CD4-positive, alpha-beta T cell (primary cell): ENCODE measurements at regions not wholly inside any gene's neighbourhood (a gene's known extent, or its start where the extent isn't known, plus 50 kb on each side); places are given as distances from the start of the nearest gene placed in this dataset.

Source experiments
- ATAC-seq: fragments of 200-7000 bp; cut with Tn5 transposase; one replicate; pipeline ENCODE4 v1.10.0; 2022; ENCODE audit warnings: mild to moderate bottlenecking; ENCODE audit not compliant: poor library complexity
- CTCF ChIA-PET: fragments of 350-600 bp; sonication (Branson Sonifier 250); formaldehyde crosslinking; loops from one replicate; lab custom pipeline; 2021; ENCODE audit warnings: antibody characterized with exemption, inconsistent platforms; lab: Charles Lee
- POLR2A ChIA-PET: fragments of 350-600 bp; sonication (Branson Sonifier 250); formaldehyde crosslinking; loops from one replicate; lab custom pipeline; 2021; ENCODE audit warnings: antibody characterized with exemption, inconsistent platforms; lab: Charles Lee
- DNase-seq, 14 experiments: peaks; one replicate each; pipeline ENCODE4 v3.0.0-alpha.2; 2013 to 2020; ENCODE audit warnings: mixed read lengths in 2 of 14
- H3K27ac ChIP-seq, 2 donors: one replicate each; pipeline versions ENCODE4 v1.5.1 to v1.7.0; 2013; ENCODE audit warnings: low read length in 2 of 2, low read depth in 1 of 2, mild to moderate bottlenecking in 1 of 2
- H3K27me3 ChIP-seq, 2 experiments: 1 replicate in 1 of 2; 2 replicates in 1 of 2; pipeline versions ENCODE4 v1.6.1 to v1.7.0; 2013; ENCODE audit warnings: low read length in 2 of 2, control low read depth in 1 of 2, mild to moderate bottlenecking in 1 of 2, moderate library complexity in 1 of 2; ENCODE audit not compliant: insufficient read depth in 2 of 2, control insufficient read depth in 1 of 2
- H3K36me3 ChIP-seq: one replicate; pipeline ENCODE4 v1.6.1; 2013; ENCODE audit warnings: low read length, control low read depth; ENCODE audit not compliant: insufficient read depth
- H3K4me1 ChIP-seq: one replicate; pipeline ENCODE4 v1.6.1; 2013; ENCODE audit warnings: low read length, control low read depth; ENCODE audit not compliant: insufficient read depth
- H3K4me3 ChIP-seq: one replicate; pipeline ENCODE4 v1.5.1; 2013; ENCODE audit warnings: mild to moderate bottlenecking, low read length, moderate library complexity
- H3K9me3 ChIP-seq, 2 experiments: 1 replicate in 1 of 2; 2 replicates in 1 of 2; pipeline versions ENCODE4 v1.6.1 to v1.7.0; 2013; ENCODE audit warnings: low read length in 2 of 2, mild to moderate bottlenecking in 2 of 2, control low read depth in 1 of 2, moderate library complexity in 1 of 2; ENCODE audit not compliant: control insufficient read depth in 1 of 2, insufficient read depth in 1 of 2
- H3K27ac Mint-ChIP-seq: one replicate; pipeline ENCODE4 v1.8.0; 2020; ENCODE audit warnings: mixed read lengths
- H3K27me3 Mint-ChIP-seq: one replicate; pipeline ENCODE4 v1.8.0; 2021; ENCODE audit warnings: mixed read lengths
- H3K36me3 Mint-ChIP-seq: one replicate; pipeline ENCODE4 v1.8.0; 2021; ENCODE audit warnings: low read depth, mixed read lengths
- H3K4me1 Mint-ChIP-seq: one replicate; pipeline ENCODE4 v1.8.0; 2021; ENCODE audit warnings: low read depth, mixed read lengths
- H3K4me3 Mint-ChIP-seq: one replicate; pipeline ENCODE4 v1.8.0; 2020; ENCODE audit warnings: mild to moderate bottlenecking, mixed read lengths
- H3K9me3 Mint-ChIP-seq: one replicate; pipeline ENCODE4 v1.8.0; 2020; ENCODE audit warnings: mixed read lengths
- intact Hi-C, 2 experiments: fragments of 100-400 bp; cut with DNase I in 1 of 2; cut with micrococcal nuclease in 1 of 2; formaldehyde crosslinking; loops; one replicate each; pipeline versions ENCODE4 v1.15.1 to v1.9.0; 2023 to 2025; cut with DNase I, micrococcal nuclease
- TF ChIP-seq, protein P1 (sequence below): fragments of 200-600 bp; IDR thresholded peaks from one replicate; pipeline ENCODE4 v1.8.0; 2022; ENCODE audit warnings: antibody characterized with exemption, mild to moderate bottlenecking

DNA sequence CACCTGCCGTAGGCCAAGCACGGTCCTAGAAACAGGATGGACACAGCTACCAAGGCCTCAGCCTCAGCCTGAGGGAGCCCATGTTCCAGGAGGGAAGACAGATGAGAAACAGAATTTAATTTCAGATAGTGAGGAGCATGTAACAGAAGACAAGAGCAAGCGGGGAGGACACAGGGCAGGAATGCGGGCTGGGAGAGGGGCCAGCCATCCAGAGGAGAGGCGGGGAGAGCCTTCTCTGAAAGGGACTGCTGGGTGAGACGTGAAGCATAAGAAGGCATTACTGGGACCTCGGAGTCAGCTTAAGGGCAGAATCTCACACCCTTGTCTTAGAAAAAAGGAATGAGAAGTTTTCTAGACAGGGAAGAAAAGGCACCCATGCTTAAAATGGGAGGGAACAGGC lies 271.7 kb upstream of the NSMCE3 start:
- H3K9me3 Mint-ChIP-seq, result peaks cover 9% of the 10 kb centered on the region
- no peak overlapping the region for H3K27ac Mint-ChIP-seq
- peaks cover 36% of the 10 kb centered on the region for H3K27me3 Mint-ChIP-seq
- no peaks in the 10 kb centered on the region for H3K36me3 Mint-ChIP-seq
- Histone ChIP-seq H3K9me3 (peaks cover 5 to 11% of the 10 kb centered on the region in 2 experiments), H3K4me3 (no peak overlapping the region), H3K27ac (no peak overlapping the region), H3K36me3 (no peaks in the 10 kb centered on the region), H3K4me1 (no peaks in the 10 kb centered on the region), H3K27me3 (no peaks in the 10 kb centered on the region)
- intact Hi-C loops, result no loop called here
- ATAC-seq (no peak), DNase-seq (no peak)
- ChIA-PET POLR2A (no interaction called here), CTCF (no interaction called here)
- TF ChIP-seq, protein P1, sequence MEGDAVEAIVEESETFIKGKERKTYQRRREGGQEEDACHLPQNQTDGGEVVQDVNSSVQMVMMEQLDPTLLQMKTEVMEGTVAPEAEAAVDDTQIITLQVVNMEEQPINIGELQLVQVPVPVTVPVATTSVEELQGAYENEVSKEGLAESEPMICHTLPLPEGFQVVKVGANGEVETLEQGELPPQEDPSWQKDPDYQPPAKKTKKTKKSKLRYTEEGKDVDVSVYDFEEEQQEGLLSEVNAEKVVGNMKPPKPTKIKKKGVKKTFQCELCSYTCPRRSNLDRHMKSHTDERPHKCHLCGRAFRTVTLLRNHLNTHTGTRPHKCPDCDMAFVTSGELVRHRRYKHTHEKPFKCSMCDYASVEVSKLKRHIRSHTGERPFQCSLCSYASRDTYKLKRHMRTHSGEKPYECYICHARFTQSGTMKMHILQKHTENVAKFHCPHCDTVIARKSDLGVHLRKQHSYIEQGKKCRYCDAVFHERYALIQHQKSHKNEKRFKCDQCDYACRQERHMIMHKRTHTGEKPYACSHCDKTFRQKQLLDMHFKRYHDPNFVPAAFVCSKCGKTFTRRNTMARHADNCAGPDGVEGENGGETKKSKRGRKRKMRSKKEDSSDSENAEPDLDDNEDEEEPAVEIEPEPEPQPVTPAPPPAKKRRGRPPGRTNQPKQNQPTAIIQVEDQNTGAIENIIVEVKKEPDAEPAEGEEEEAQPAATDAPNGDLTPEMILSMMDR, result no peak
- no peak overlapping the region for H3K4me3 Mint-ChIP-seq
- no peaks in the 10 kb centered on the region for H3K4me1 Mint-ChIP-seq

DNA sequence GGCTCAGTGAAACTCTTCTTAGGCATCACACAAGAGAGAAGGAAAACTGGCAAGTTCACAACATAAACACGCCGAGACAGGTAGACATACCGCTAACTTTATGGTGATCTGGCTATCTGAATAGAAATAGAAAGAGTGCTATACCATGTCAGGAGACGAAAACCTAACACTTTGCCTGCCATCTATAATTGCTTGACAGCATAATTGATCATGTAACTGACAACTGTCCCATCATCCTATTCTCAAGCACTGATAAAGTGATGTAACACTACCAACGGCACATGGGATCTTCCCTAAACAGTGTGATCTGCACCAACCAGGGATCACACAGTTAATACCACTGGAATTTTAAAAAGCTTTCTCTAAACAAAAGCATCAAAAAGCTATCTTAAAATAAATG lies 270.9 kb upstream of the NSMCE3 start:
- Histone ChIP-seq H3K4me3 (no peak overlapping the region), H3K27me3 (no peaks in the 10 kb centered on the region), H3K36me3 (no peaks in the 10 kb centered on the region), H3K27ac (no peak overlapping the region), H3K9me3 (peaks cover 0 to 10% of the 10 kb centered on the region in 2 experiments), H3K4me1 (no peaks in the 10 kb centered on the region)
- Mint-ChIP-seq H3K9me3 (peaks cover 2% of the 10 kb centered on the region), H3K27ac (no peak overlapping the region), H3K4me1 (no peaks in the 10 kb centered on the region), H3K4me3 (no peak overlapping the region), H3K36me3 (no peaks in the 10 kb centered on the region), H3K27me3 (peaks cover 36% of the 10 kb centered on the region)
- intact Hi-C loops, result no loop called here
- TF ChIP-seq, protein P1, result no peak
- ChIA-PET POLR2A (no interaction called here), CTCF (no interaction called here)
- DNase-seq, result no peak
- no peak for ATAC-seq

DNA sequence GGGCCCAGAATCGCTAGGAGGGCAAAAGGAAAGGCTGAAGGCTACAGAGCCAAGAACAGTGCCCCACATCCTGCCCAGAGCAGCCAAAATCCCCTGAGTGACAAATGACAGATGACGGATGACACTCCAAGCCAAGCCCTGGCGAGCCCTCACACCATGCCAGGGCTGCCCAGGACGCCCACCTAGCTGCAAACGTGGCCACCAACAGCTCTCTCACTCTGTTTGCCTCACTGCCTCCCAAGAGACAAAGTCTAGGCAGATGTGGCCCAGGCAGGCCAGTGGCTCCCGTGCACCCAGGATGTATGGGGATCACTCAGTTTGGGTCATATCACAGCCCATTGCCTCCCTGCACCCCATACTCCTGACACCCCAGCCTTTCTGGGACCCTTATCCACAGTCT lies 270.1 kb upstream of the NSMCE3 start:
- ChIA-PET POLR2A (no interaction called here), CTCF (no interaction called here)
- peaks cover 2% of the 10 kb centered on the region for H3K9me3 Mint-ChIP-seq
- no peak overlapping the region for H3K27ac Mint-ChIP-seq
- no peak overlapping the region for H3K4me3 ChIP-seq
- H3K27ac ChIP-seq, result no peak overlapping the region
- DNase-seq (no peak), ATAC-seq (no peak)
- no peaks in the 10 kb centered on the region for H3K36me3 Mint-ChIP-seq
- peaks cover 36% of the 10 kb centered on the region for H3K27me3 Mint-ChIP-seq
- no peaks in the 10 kb centered on the region for H3K36me3 ChIP-seq
- no peaks in the 10 kb centered on the region for H3K4me1 Mint-ChIP-seq
- TF ChIP-seq, protein P1, result no peak
- H3K4me1 ChIP-seq, result no peaks in the 10 kb centered on the region
- H3K4me3 Mint-ChIP-seq, result no peak overlapping the region
- H3K27me3 ChIP-seq, result no peaks in the 10 kb centered on the region
- peaks cover 0 to 10% of the 10 kb centered on the region in 2 experiments for H3K9me3 ChIP-seq
- intact Hi-C loops, result no loop called here
